ENCODE measurements at regions not wholly inside any gene's neighbourhood (a gene's known extent, or its start where the extent isn't known, plus 50 kb on each side); places are given as distances from the start of the nearest gene placed in this dataset.
A peak's percentile ranks its signal among the peaks of the same experiment; 100 is the strongest.

DNA sequence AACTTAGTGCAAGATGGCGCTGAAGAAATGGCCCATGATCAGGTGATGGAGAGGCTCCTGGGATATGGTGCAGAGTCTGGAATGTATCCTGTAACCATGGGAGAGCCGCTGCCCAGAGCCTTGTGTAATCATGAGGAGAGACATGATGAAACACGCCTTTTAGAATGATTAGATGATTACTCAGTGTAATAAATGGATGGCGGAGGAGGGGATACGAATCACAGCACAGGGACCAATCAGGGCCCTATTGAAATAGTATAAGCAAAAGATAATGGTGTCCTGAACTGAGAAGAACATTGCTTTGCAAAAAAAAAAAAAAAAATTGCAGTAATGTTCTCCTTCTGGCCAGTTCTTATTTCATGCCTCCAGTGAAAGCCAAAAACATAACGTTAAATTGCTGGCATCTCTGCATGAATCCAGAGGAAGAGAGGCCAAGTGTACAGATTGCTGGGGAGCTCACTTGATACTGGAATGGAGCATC lies 668.5 kb upstream of the AUTS2 start:
- H3K4ac ChIP-seq (replicated peaks; ENCODE audit: insufficient read length, low read depth, low read length), result no peak overlapping the region
- H2AFZ ChIP-seq (ENCODE audit: low read length), result peak overlapping the region; percentile 32; the same call in 1 of the 2 replicates
- no peak overlapping the region for H2BK5ac ChIP-seq (ENCODE audit: low read depth, low read length)
- H2BK20ac ChIP-seq (ENCODE audit: low read length), result no peak overlapping the region
- no peak overlapping the region for H2BK12ac ChIP-seq (ENCODE audit: low read depth, low read length)
- 94% methylated on average over 6 of the region's 6 CpGs; no CpG with 5 or more reads in 1 of the 2 experiments for WGBS, 2 experiments (ENCODE audit: extremely low coverage in 1 of 2, insufficient coverage in 1 of 2, insufficient read length in 1 of 2, insufficient replicate concordance in 2 of 2, low coverage in 1 of 2, low lambda C conversion rate in 2 of 2, missing lambda C conversion rate in 1 of 2)
- no peak overlapping the region for H3K18ac ChIP-seq (ENCODE audit: extremely low read depth, low read length)
- ChIA-PET CTCF (ENCODE audit: partially characterized antibody) (interaction anchor here (0.6 kb wide), 2 partner anchors 348 to 517 kb away, joined by 3 to 8 read pairs; no protein-coding TSS in a partner anchor), POLR2A (ENCODE audit: partially characterized antibody) (no interaction called here)
- H3K79me1 ChIP-seq (ENCODE audit: low read depth, low read length), result no peaks in the 10 kb centered on the region
- H2BK15ac ChIP-seq (ENCODE audit: low read length), result no peak overlapping the region
- no peaks in the 10 kb centered on the region for H3K79me2 ChIP-seq (ENCODE audit: control insufficient read depth in 1 of 2, insufficient read depth in 2 of 2, low read length in 2 of 2)
- H3K56ac ChIP-seq (replicated peaks; ENCODE audit: insufficient read length, low read depth, low read length), result no peak overlapping the region
- no peaks in the 10 kb centered on the region for H3K23me2 ChIP-seq (ENCODE audit: low read depth, low read length)
- peaks cover 0 to 3% of the 10 kb centered on the region in 2 experiments; a peak in 2 of 4 replicates for H3K9me3 ChIP-seq (ENCODE audit: insufficient read depth in 2 of 2, low read depth in 1 of 2, low read length in 1 of 2)
- H4K5ac ChIP-seq (ENCODE audit: insufficient read length, low read depth, low read length), result no peak overlapping the region
- H3K14ac ChIP-seq (ENCODE audit: insufficient read length), result no peak overlapping the region
- no peaks in the 10 kb centered on the region for H3K36me3 ChIP-seq (ENCODE audit: control insufficient read depth in 2 of 4, insufficient read depth in 4 of 4, low read length in 3 of 4)
- no peak overlapping the region for H3K23ac ChIP-seq (ENCODE audit: insufficient read length)
- DNase-seq (ENCODE audit: low read depth in 1 of 2, low spot score in 2 of 2), result no peak
- no peak overlapping the region for H3K9ac ChIP-seq (replicated peaks in 1 of 4; ENCODE audit: extremely low read depth in 1 of 4, low read depth in 3 of 4, low read length in 3 of 4)
- no peaks in the 10 kb centered on the region for H3K27me3 ChIP-seq (replicated peaks in 1 of 4; ENCODE audit: control insufficient read depth in 3 of 4, extremely low read depth in 1 of 4, insufficient read depth in 3 of 4, low read length in 3 of 4)
- no peak overlapping the region for H4K8ac ChIP-seq (ENCODE audit: extremely low read depth, insufficient read depth, low read length)
- no peaks in the 10 kb centered on the region for H4K20me1 ChIP-seq (replicated peaks in 1 of 2; ENCODE audit: control insufficient read depth in 1 of 2, insufficient read depth in 2 of 2, low read length in 2 of 2)
- no peak for FAIRE-seq
- no peak overlapping the region for H3K27ac ChIP-seq (ENCODE audit: low read depth, low read length)
- H2AK5ac ChIP-seq (ENCODE audit: low read depth, low read length), result no peak overlapping the region
- no peak overlapping the region for H3K4me3 ChIP-seq (ENCODE audit: extremely low read depth in 1 of 4, insufficient read depth in 2 of 4, low read depth in 3 of 4, low read length in 4 of 4)
- H4K91ac ChIP-seq (replicated peaks; ENCODE audit: insufficient read length, low read length), result no peak overlapping the region
- no peak overlapping the region for H3K4me2 ChIP-seq (ENCODE audit: insufficient read depth in 1 of 2, low read depth in 2 of 2, low read length in 2 of 2)
- TF ChIP-seq JUND (IDR thresholded peaks at IDR 0.05; ENCODE audit: low read length) (no peak), BACH1 (IDR thresholded peaks at IDR 0.05; ENCODE audit: low read length) (no peak), GABPA (IDR thresholded peaks at IDR 0.05; ENCODE audit: borderline replicate concordance, insufficient read depth, low read length) (no peak), KDM5A (IDR thresholded peaks at IDR 0.05; ENCODE audit: low read length) (no peak), ASH2L (IDR thresholded peaks at IDR 0.05; ENCODE audit: low read length) (no peak), RAD21 (IDR thresholded peaks at IDR 0.05 in 1 of 2, conservative IDR thresholded peaks at IDR 0.05 in 1 of 2; ENCODE audit: low read depth in 2 of 2, low read length in 2 of 2) (no peak), SP1 (IDR thresholded peaks at IDR 0.05; ENCODE audit: low read depth, low read length) (no peak), RFX5 (IDR thresholded peaks at IDR 0.05; ENCODE audit: borderline replicate concordance, low read depth, low read length) (no peak), SP2 (IDR thresholded peaks at IDR 0.05; ENCODE audit: low read length) (no peak), FOSL1 (IDR thresholded peaks at IDR 0.05; ENCODE audit: insufficient read depth, low read depth, low read length) (no peak), POU5F1 (IDR thresholded peaks at IDR 0.05; ENCODE audit: low read depth, low read length) (no peak)
- TF ChIP-seq, protein P1, sequence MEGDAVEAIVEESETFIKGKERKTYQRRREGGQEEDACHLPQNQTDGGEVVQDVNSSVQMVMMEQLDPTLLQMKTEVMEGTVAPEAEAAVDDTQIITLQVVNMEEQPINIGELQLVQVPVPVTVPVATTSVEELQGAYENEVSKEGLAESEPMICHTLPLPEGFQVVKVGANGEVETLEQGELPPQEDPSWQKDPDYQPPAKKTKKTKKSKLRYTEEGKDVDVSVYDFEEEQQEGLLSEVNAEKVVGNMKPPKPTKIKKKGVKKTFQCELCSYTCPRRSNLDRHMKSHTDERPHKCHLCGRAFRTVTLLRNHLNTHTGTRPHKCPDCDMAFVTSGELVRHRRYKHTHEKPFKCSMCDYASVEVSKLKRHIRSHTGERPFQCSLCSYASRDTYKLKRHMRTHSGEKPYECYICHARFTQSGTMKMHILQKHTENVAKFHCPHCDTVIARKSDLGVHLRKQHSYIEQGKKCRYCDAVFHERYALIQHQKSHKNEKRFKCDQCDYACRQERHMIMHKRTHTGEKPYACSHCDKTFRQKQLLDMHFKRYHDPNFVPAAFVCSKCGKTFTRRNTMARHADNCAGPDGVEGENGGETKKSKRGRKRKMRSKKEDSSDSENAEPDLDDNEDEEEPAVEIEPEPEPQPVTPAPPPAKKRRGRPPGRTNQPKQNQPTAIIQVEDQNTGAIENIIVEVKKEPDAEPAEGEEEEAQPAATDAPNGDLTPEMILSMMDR (IDR thresholded peaks at IDR 0.05; ENCODE audit: control extremely low read depth in 1 of 3, insufficient read depth in 1 of 3, low read depth in 1 of 3, low read length in 3 of 3), result no peak
- no peak overlapping the region for H2BK120ac ChIP-seq (replicated peaks; ENCODE audit: low read depth, low read length)
- no peaks in the 10 kb centered on the region for H3K4me1 ChIP-seq (replicated peaks in 1 of 4; ENCODE audit: control insufficient read depth in 3 of 4, insufficient read depth in 4 of 4, low read length in 3 of 4)

All from H1 (cell line).